Ovary (tissue), 7 donors: ENCODE measurements at regions not wholly inside any gene's neighbourhood (a gene's known extent, or its start where the extent isn't known, plus 50 kb on each side); places are given as distances from the start of the nearest gene placed in this dataset.

Experiments used
- DNase-seq, 5 donors: peaks; one replicate each; pipeline ENCODE4 v3.0.0-alpha.2; 2019 to 2020
- H3K27ac ChIP-seq, 2 donors: fragments of 200-600 bp; one replicate each; pipeline versions ENCODE4 v1.5.1 to v1.8.0; 2019 to 2022
- H3K27me3 ChIP-seq: fragments of 200-600 bp; one replicate; pipeline ENCODE4 v1.8.0; 2022
- H3K36me3 ChIP-seq: fragments of 200-600 bp; sonication (generic); one replicate; pipeline ENCODE4 v1.5.1; 2019
- H3K4me1 ChIP-seq: one replicate; pipeline ENCODE4 v1.8.1; 2013; ENCODE audit warnings: mild to moderate bottlenecking, moderate library complexity; ENCODE audit not compliant: insufficient read depth
- H3K4me3 ChIP-seq: fragments of 200-600 bp; sonication (generic); one replicate; pipeline ENCODE4 v1.5.1; 2017
- H3K9me3 ChIP-seq, 2 donors: fragments of 200-600 bp in 1 of 2; sonication (generic) in 1 of 2; one replicate each; pipeline versions ENCODE4 v1.5.1 to v1.8.1; 2013 to 2019; ENCODE audit warnings: mild to moderate bottlenecking in 1 of 2, moderate library complexity in 1 of 2
- EP300 ChIP-seq: sonication (generic); formaldehyde crosslinking; IDR thresholded peaks from one replicate; pipeline ENCODE4 v1.6.1; 2017; ENCODE audit warnings: antibody characterized with exemption
- POLR2A ChIP-seq: fragments of 450-650 bp; IDR thresholded peaks from one replicate; pipeline ENCODE4 v1.6.1; 2017; ENCODE audit warnings: antibody characterized with exemption, mild to moderate bottlenecking, moderate library complexity
- WGBS, 3 donors: extraction: QIAGEN DNeasy Blood & Tissue Kit in 1 of 3; methylation state at CpG; one replicate each; pipeline versions ENCODE4 v1.1.5 to v1.1.7; 2013 to 2017; 5-methylcytosine and 5-hydroxymethylcytosine counted together
- intact Hi-C, 4 donors: fragments of 100-400 bp; cut with DNase I; formaldehyde crosslinking; loops; one replicate each; pipeline versions ENCODE4 v1.11.0 to v1.15.1; 2022 to 2023
- TF ChIP-seq, protein P1 (sequence below), 3 donors: fragments of 450-650 bp in 2 of 3; fragments of 200-600 bp in 1 of 3; IDR thresholded peaks; one replicate each; pipeline versions ENCODE4 v1.5.1 to v1.8.0; 2016 to 2022; ENCODE audit warnings: antibody characterized with exemption in 3 of 3, mild to moderate bottlenecking in 1 of 3
- donor health status: DM: no; HTN: no; CAD: no; lungs with moderate emphysema.
- donor health status: DM: no; HTN: no; CAD: no.
- donor health status: Bipolar disorder and iron deficiency.
- donor health status: DM: no; HTN: no; CAD: no.
- donor health status: DM: yes; HTN: yes; CAD: no.

DNA sequence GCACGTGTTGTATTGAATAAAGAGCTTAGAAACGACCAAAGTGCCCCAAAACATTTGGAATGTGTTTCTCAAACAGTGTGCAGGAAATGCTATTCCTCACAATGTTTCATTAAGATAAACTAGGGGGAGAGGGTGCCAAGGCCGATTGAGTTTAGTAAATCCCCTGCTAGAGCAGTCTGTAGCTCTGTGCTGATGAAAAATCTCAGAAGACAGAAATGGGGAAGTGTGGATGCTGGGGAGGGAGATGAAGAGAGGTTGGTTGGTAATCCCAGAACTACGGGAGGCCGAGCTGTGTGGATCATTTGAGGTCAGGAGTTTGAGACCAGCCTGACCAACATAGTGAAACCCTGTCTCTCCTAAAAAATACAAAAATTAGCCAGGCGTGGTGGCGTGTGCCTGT is 121.2 kb downstream of the FOXB1 start:
- H3K9me3 ChIP-seq: no peaks in the 10 kb centered on the region
- no peak for TF ChIP-seq POLR2A
- TF ChIP-seq, protein P1, sequence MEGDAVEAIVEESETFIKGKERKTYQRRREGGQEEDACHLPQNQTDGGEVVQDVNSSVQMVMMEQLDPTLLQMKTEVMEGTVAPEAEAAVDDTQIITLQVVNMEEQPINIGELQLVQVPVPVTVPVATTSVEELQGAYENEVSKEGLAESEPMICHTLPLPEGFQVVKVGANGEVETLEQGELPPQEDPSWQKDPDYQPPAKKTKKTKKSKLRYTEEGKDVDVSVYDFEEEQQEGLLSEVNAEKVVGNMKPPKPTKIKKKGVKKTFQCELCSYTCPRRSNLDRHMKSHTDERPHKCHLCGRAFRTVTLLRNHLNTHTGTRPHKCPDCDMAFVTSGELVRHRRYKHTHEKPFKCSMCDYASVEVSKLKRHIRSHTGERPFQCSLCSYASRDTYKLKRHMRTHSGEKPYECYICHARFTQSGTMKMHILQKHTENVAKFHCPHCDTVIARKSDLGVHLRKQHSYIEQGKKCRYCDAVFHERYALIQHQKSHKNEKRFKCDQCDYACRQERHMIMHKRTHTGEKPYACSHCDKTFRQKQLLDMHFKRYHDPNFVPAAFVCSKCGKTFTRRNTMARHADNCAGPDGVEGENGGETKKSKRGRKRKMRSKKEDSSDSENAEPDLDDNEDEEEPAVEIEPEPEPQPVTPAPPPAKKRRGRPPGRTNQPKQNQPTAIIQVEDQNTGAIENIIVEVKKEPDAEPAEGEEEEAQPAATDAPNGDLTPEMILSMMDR (IDR thresholded peaks at IDR 0.05): no peak
- no peak for DNase-seq
- no peak overlapping the region for H3K27ac ChIP-seq
- no peaks in the 10 kb centered on the region for H3K36me3 ChIP-seq
- WGBS, 3 donors: 41 to 59% (median 50%) methylated on average over 7 of the region's 7 CpGs
- no peaks in the 10 kb centered on the region for H3K27me3 ChIP-seq
- no peak overlapping the region for H3K4me3 ChIP-seq
- intact Hi-C loops: no loop called here
- peaks cover 4% of the 10 kb centered on the region for H3K4me1 ChIP-seq

DNA sequence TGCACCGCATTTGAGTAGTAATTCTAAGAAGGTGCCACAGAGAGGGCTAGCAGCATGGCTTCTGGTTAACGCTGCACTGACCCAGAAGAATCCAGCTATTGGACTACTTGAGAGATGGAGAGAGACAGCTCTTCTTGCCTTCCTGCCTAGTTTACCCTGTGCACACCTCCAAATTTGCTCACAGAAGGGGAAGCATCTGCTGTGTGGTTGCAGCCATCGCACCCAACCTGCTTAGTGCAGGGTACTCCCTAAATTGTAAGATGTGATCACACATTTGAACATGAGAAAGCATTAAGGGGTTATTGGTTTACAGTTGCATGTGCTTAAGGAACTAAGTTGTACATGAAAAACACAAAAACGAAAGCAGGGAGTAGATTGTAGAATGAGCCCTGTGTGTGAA is 122.1 kb downstream of the FOXB1 start:
- Histone ChIP-seq H3K4me3 (no peak overlapping the region), H3K9me3 (no peaks in the 10 kb centered on the region), H3K27ac (no peak overlapping the region), H3K36me3 (no peaks in the 10 kb centered on the region), H3K4me1 (peaks cover 4% of the 10 kb centered on the region), H3K27me3 (no peaks in the 10 kb centered on the region)
- intact Hi-C loops: no loop called here
- TF ChIP-seq, protein P1 (IDR thresholded peaks at IDR 0.05): no peak
- TF ChIP-seq EP300 (no peak), POLR2A (no peak)
- no peak for DNase-seq
- 80 to 89% (median 86%) methylated on average over 4 of the region's 4 CpGs for WGBS, 3 donors

DNA sequence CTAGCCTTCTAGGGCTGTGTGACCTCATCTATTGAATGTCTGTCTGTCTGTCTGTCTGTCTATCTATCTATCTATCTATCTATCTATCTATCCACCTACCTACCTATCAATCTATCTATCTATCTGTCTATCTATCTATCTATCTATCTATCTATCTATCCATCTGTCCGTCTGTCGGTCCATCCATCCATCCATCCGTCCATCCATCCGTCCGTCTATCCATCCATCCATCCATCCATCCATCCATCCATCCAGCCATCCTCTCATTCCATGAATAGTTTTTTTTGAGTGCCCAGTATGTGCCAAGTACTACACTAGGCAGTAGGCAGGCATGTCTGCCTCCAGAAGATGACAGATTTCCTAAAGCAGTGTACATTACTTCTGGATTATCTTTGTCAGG is 122.5 kb downstream of the FOXB1 start:
- TF ChIP-seq EP300 (no peak), POLR2A (no peak)
- TF ChIP-seq, protein P1 (IDR thresholded peaks at IDR 0.05): no peak
- intact Hi-C loops: no loop called here
- no peak for DNase-seq
- peaks cover 4% of the 10 kb centered on the region for H3K4me1 ChIP-seq
- H3K9me3 ChIP-seq: no peaks in the 10 kb centered on the region
- no peak overlapping the region for H3K27ac ChIP-seq
- 85 to 93% (median 91%) methylated on average over 5 of the region's 5 CpGs for WGBS, 3 donors
- no peak overlapping the region for H3K4me3 ChIP-seq
- no peaks in the 10 kb centered on the region for H3K27me3 ChIP-seq
- H3K36me3 ChIP-seq: no peaks in the 10 kb centered on the region

DNA sequence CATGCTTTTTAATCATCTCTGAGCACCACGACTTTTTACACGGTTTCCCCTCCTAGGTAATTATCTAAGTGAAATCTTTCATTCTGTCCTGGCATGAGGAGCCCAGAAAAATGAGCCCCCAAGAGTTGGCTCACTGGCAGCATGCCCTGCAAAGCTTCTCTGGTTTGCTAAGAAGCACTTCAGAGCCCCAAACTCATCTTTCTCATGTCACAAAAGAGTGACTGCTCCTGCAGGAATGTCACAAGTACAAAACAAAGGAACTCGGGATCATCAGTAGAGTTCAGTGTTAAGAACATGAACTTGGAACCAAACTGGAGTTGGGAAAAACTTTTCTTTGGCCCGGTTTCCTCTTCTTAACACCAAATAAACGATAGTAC is 123.9 kb downstream of the FOXB1 start:
- Histone ChIP-seq H3K4me1 (peaks cover 4% of the 10 kb centered on the region), H3K36me3 (no peaks in the 10 kb centered on the region), H3K4me3 (peak overlapping the region; percentile 48), H3K27ac (peak overlapping the region in 1 of 2 donors; percentile 57), H3K9me3 (no peaks in the 10 kb centered on the region), H3K27me3 (no peaks in the 10 kb centered on the region)
- intact Hi-C loops: no loop called here
- WGBS, 3 donors: 2 to 4% (median 2%) methylated on average over 5 of the region's 5 CpGs
- no peak for TF ChIP-seq POLR2A
- peak in 3 of 5 donors; percentile 21 to 33 (median 22) for DNase-seq

DNA sequence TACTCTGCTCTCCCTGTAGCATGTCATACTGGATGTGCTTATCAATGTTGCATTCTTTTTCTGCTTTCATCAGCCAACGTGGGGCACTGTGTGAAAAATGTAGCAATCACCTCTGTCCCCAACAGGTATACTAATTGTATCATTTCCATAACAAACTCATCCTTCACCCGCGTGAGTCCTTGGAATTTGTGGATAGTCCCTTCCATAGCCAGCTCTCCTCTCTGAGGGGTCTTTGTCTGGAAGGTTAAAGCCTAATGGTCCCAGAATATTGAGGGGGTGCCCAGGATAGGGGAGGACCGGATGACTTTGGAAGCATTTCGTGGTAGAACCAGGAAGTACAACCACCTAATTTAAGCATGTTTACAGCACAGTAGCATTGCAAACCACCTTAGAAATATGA is 124.6 kb downstream of the FOXB1 start:
- intact Hi-C loops: no loop called here
- TF ChIP-seq EP300 (no peak), POLR2A (no peak)
- TF ChIP-seq, protein P1 (IDR thresholded peaks at IDR 0.05): no peak
- peaks cover 4% of the 10 kb centered on the region for H3K4me1 ChIP-seq
- DNase-seq: no peak
- no peak overlapping the region for H3K4me3 ChIP-seq
- 36 to 48% (median 42%) methylated on average over 5 of the region's 5 CpGs for WGBS, 3 donors
- peak overlapping the region in 1 of 2 donors; percentile 57 for H3K27ac ChIP-seq
- no peaks in the 10 kb centered on the region for H3K36me3 ChIP-seq
- H3K9me3 ChIP-seq: no peaks in the 10 kb centered on the region
- H3K27me3 ChIP-seq: no peaks in the 10 kb centered on the region
